Progenitor cell of endocrine pancreas (in vitro differentiated cells): ENCODE measurements at regions not wholly inside any gene's neighbourhood (a gene's known extent, or its start where the extent isn't known, plus 50 kb on each side); places are given as distances from the start of the nearest gene placed in this dataset.

Experiments
- DNase-seq: peaks from one replicate; pipeline ENCODE4 v3.0.0; 2021; ENCODE audit warnings: low spot score; ENCODE audit not compliant: unreplicated experiment
- H3K27ac Mint-ChIP-seq: 2 replicates; pipeline ENCODE4 v1.8.0; 2021; ENCODE audit warnings: mild to moderate bottlenecking, moderate library complexity, mixed read lengths
- H3K27me3 Mint-ChIP-seq: 2 replicates; pipeline ENCODE4 v1.8.0; 2021; ENCODE audit warnings: mixed read lengths
- H3K36me3 Mint-ChIP-seq: 2 replicates; pipeline ENCODE4 v1.8.0; 2022; ENCODE audit warnings: mixed read lengths; ENCODE audit not compliant: insufficient read depth
- H3K4me1 Mint-ChIP-seq: 2 replicates; pipeline ENCODE4 v1.8.0; 2021; ENCODE audit warnings: low read depth, mixed read lengths
- H3K4me3 Mint-ChIP-seq: 2 replicates; pipeline ENCODE4 v1.8.0; 2021; ENCODE audit warnings: low read depth, mild to moderate bottlenecking, moderate library complexity, mixed read lengths
- H3K9me3 Mint-ChIP-seq: 2 replicates; pipeline ENCODE4 v1.8.0; 2021; ENCODE audit warnings: low read depth, mixed read lengths
- TF ChIP-seq, protein P1 (sequence below): fragments of 200-600 bp; sonication (generic); IDR thresholded peaks from one replicate; pipeline ENCODE4 v1.5.0; 2021; ENCODE audit warnings: antibody characterized with exemption, mild to moderate bottlenecking; ENCODE audit not compliant: unreplicated experiment

DNA sequence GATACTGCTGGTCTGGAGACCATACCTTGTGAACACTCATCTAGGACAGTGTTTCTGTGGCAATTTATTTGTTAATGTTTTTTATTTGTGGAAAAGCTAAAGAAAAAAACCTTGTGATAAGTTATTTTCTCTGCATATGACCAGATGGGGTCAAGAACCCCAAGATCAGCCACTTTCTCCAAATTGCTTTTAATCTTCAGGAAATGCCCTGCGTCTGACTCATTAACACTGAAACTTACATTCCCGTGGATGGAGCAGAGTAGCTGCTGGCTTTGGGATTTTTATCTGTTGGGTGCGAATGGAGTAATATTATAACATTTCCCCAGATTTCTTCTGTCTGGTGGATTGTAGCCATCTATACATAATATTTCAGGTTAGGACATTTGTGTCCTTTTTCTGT, 444.5 kb downstream of the SH3GL2 start:
- Mint-ChIP-seq H3K4me3 (no peak overlapping the region), H3K4me1 (peaks cover 4% of the 10 kb centered on the region), H3K27me3 (peaks cover 5% of the 10 kb centered on the region), H3K36me3 (no peaks in the 10 kb centered on the region), H3K27ac (no peak overlapping the region), H3K9me3 (peaks cover 13% of the 10 kb centered on the region)
- no peak for DNase-seq
- TF ChIP-seq, protein P1, sequence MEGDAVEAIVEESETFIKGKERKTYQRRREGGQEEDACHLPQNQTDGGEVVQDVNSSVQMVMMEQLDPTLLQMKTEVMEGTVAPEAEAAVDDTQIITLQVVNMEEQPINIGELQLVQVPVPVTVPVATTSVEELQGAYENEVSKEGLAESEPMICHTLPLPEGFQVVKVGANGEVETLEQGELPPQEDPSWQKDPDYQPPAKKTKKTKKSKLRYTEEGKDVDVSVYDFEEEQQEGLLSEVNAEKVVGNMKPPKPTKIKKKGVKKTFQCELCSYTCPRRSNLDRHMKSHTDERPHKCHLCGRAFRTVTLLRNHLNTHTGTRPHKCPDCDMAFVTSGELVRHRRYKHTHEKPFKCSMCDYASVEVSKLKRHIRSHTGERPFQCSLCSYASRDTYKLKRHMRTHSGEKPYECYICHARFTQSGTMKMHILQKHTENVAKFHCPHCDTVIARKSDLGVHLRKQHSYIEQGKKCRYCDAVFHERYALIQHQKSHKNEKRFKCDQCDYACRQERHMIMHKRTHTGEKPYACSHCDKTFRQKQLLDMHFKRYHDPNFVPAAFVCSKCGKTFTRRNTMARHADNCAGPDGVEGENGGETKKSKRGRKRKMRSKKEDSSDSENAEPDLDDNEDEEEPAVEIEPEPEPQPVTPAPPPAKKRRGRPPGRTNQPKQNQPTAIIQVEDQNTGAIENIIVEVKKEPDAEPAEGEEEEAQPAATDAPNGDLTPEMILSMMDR, result no peak

GRCh38 chr9:18032636-18033035, 441.3 kb upstream of the ADAMTSL1 start:
- peaks cover 8% of the 10 kb centered on the region for H3K4me1 Mint-ChIP-seq
- DNase-seq, result no peak
- no peaks in the 10 kb centered on the region for H3K9me3 Mint-ChIP-seq
- no peak overlapping the region for H3K27ac Mint-ChIP-seq
- no peaks in the 10 kb centered on the region for H3K36me3 Mint-ChIP-seq
- TF ChIP-seq, protein P1, result no peak
- H3K4me3 Mint-ChIP-seq, result no peak overlapping the region
- peaks cover 10% of the 10 kb centered on the region for H3K27me3 Mint-ChIP-seq

DNA sequence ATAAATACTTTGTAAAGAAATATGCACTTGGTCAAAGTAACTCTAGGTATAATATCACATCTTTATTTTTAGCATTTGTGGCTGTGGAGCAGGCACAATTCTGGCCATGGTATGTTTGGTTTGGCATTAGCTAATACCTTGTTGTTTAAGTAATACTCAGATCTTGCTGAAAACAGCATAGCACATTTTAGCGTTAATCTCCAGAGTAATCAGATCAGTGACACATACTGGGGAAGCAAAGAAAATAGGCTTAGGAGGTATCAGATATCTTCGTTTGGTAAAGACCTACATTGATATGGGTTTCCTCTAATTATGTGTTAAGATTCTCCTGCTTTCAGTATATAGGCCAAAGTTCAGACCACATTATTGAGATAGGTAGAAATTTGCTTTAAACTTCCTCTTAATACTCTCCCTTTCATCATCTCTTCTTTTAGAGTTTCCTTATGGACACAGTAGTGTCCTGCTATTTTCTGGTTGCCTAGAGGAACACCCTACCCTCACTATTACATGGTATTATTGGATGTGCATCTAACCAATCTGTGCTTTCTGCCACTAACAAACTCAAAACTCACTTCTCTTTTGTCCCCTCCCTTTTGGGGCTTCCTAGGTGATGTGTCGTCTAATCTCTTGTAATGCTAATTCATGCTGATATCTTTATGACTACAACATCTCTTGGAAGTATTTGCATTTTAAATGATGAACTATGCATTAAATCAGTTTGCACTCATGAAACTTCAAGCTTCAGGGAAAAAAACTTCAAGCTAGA, 437.3 kb upstream of the ADAMTSL1 start:
- H3K27me3 Mint-ChIP-seq, result peaks cover 10% of the 10 kb centered on the region
- H3K4me3 Mint-ChIP-seq, result no peak overlapping the region
- no peaks in the 10 kb centered on the region for H3K36me3 Mint-ChIP-seq
- no peak for DNase-seq
- H3K9me3 Mint-ChIP-seq, result no peaks in the 10 kb centered on the region
- peaks cover 4% of the 10 kb centered on the region for H3K4me1 Mint-ChIP-seq
- no peak overlapping the region for H3K27ac Mint-ChIP-seq
- TF ChIP-seq, protein P1, result no peak

DNA sequence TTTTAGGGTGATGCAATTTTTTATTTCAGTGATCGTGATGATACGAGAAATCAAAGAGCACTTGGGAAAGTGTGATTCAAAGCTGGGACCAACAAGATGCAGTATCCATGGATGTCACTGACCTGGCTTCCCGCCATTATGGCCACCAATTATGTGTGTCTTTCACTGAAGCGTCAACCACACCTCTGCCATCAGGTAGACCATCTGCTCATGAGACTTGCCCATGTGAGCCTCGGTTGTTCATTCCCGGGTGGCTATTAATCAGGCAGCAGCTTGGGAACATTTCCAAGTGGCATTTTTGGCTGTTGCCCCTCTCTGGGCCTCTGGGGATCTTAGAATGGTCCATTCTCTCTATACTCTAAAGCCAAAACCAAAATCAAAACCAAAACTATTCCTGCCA, 436.0 kb upstream of the ADAMTSL1 start:
- no peaks in the 10 kb centered on the region for H3K36me3 Mint-ChIP-seq
- H3K9me3 Mint-ChIP-seq, result no peaks in the 10 kb centered on the region
- TF ChIP-seq, protein P1, result no peak
- H3K4me3 Mint-ChIP-seq, result no peak overlapping the region
- H3K27me3 Mint-ChIP-seq, result peaks cover 7% of the 10 kb centered on the region
- no peak for DNase-seq
- no peak overlapping the region for H3K27ac Mint-ChIP-seq
- H3K4me1 Mint-ChIP-seq, result peaks cover 4% of the 10 kb centered on the region

- H3K4me3 Mint-ChIP-seq, result no peak overlapping the region
- H3K27ac Mint-ChIP-seq, result no peak overlapping the region
- H3K9me3 Mint-ChIP-seq, result no peaks in the 10 kb centered on the region
- H3K36me3 Mint-ChIP-seq, result no peaks in the 10 kb centered on the region
- TF ChIP-seq, protein P1, result no peak
- H3K4me1 Mint-ChIP-seq, result peaks cover 4% of the 10 kb centered on the region
- DNase-seq, result no peak
- peaks cover 11% of the 10 kb centered on the region for H3K27me3 Mint-ChIP-seq
Observed at GRCh38 chr9:18040327-18040726, 433.6 kb upstream of the ADAMTSL1 start.
